GM23338 (cell line): ENCODE measurements at regions not wholly inside any gene's neighbourhood (a gene's known extent, or its start where the extent isn't known, plus 50 kb on each side); places are given as distances from the start of the nearest gene placed in this dataset.

Experiments
- ATAC-seq: fragments of 200-7000 bp; cut with Tn5 transposase; 3 replicates; pipeline ENCODE4 v1.9.1; 2020
- DNase-seq: peaks from one replicate; pipeline ENCODE4 v3.0.0-alpha.2; 2015; ENCODE audit warnings: low spot score
- H2AFZ ChIP-seq: fragments of 200-600 bp; sonication (generic); 2 replicates; pipeline ENCODE4 v1.8.0; 2016; ENCODE audit warnings: antibody characterized with exemption, mild to moderate bottlenecking, moderate library complexity
- H3F3A ChIP-seq: fragments of 200-600 bp; sonication (generic); replicated peaks from 2 replicates; pipeline ENCODE4 v1.8.0; 2017; ENCODE audit warnings: antibody characterized with exemption, mixed run types, low read depth
- H3K27ac ChIP-seq: fragments of 200-600 bp; sonication (generic); 2 replicates; pipeline ENCODE4 v1.6.1; 2016; ENCODE audit warnings: low read depth
- H3K27me3 ChIP-seq: fragments of 200-600 bp; sonication (generic); 2 replicates; pipeline ENCODE4 v1.8.0; 2016; ENCODE audit warnings: mild to moderate bottlenecking, mixed run types, moderate library complexity; ENCODE audit not compliant: insufficient read depth
- H3K36me3 ChIP-seq: fragments of 200-600 bp; sonication (generic); 2 replicates; pipeline ENCODE4 v1.8.0; 2016; ENCODE audit warnings: mild to moderate bottlenecking; ENCODE audit not compliant: insufficient read depth
- H3K4me1 ChIP-seq: fragments of 200-600 bp; sonication (generic); 2 replicates; pipeline ENCODE4 v1.8.0; 2016; ENCODE audit warnings: mild to moderate bottlenecking, moderate library complexity; ENCODE audit not compliant: insufficient read depth
- H3K4me2 ChIP-seq: fragments of 200-600 bp; sonication (generic); 2 replicates; pipeline ENCODE4 v1.7.1; 2017; ENCODE audit warnings: mixed run types
- H3K4me3 ChIP-seq: fragments of 200-600 bp; sonication (generic); 2 replicates; pipeline ENCODE4 v1.6.1; 2016; ENCODE audit warnings: mixed run types
- H3K79me2 ChIP-seq: fragments of 200-600 bp; sonication (generic); replicated peaks from 2 replicates; pipeline ENCODE4 v1.8.0; 2017; ENCODE audit warnings: mild to moderate bottlenecking; ENCODE audit not compliant: insufficient read depth
- H3K9me2 ChIP-seq: fragments of 200-600 bp; sonication (generic); 2 replicates; pipeline ENCODE4 v1.8.0; 2017; ENCODE audit not compliant: insufficient read depth
- H4K20me1 ChIP-seq: fragments of 200-600 bp; sonication (generic); replicated peaks from 2 replicates; pipeline ENCODE4 v1.8.0; 2017; ENCODE audit warnings: mild to moderate bottlenecking; ENCODE audit not compliant: insufficient read depth
- H3K27ac Mint-ChIP-seq: 2 replicates; pipeline ENCODE4 v1.8.0; 2020; ENCODE audit warnings: inconsistent platforms, mild to moderate bottlenecking, moderate library complexity, mixed read lengths
- H3K27me3 Mint-ChIP-seq: 3 replicates; pipeline ENCODE4 v1.8.0; 2022; ENCODE audit warnings: low read depth, mild to moderate bottlenecking, moderate library complexity, mixed read lengths, inconsistent platforms; ENCODE audit not compliant: insufficient read depth, poor library complexity
- H3K36me3 Mint-ChIP-seq: 3 replicates; pipeline ENCODE4 v1.8.0; 2021; ENCODE audit warnings: low read depth, mild to moderate bottlenecking, inconsistent platforms, moderate library complexity, mixed read lengths
- H3K4me1 Mint-ChIP-seq: 3 replicates; pipeline ENCODE4 v1.8.0; 2020; ENCODE audit warnings: mild to moderate bottlenecking, inconsistent platforms, mixed read lengths
- H3K4me3 Mint-ChIP-seq: 3 replicates; pipeline ENCODE4 v1.8.0; 2021; ENCODE audit warnings: moderate library complexity, mild to moderate bottlenecking, inconsistent platforms, mixed read lengths
- H3K9me3 Mint-ChIP-seq: 3 replicates; pipeline ENCODE4 v1.8.0; 2020; ENCODE audit warnings: moderate library complexity, mild to moderate bottlenecking, inconsistent platforms, mixed read lengths
- CREB1 ChIP-seq: fragments of 250-450 bp; sonication (Bioruptor Pico); IDR thresholded peaks from 2 replicates; pipeline ENCODE4 v1.5.0; 2020; ENCODE audit warnings: low read depth, mild to moderate bottlenecking, moderate library complexity
- EZH2 ChIP-seq: fragments of 200-600 bp; sonication (generic); IDR thresholded peaks from one replicate; pipeline ENCODE4 v1.8.0; 2017; ENCODE audit warnings: antibody characterized with exemption, mild to moderate bottlenecking, low read depth; ENCODE audit not compliant: unreplicated experiment
- JUNB ChIP-seq: IDR thresholded peaks from one replicate; pipeline ENCODE4 v1.6.1; 2016; ENCODE audit warnings: antibody characterized with exemption; ENCODE audit not compliant: unreplicated experiment
- NANOG ChIP-seq: IDR thresholded peaks from 2 replicates; pipeline ENCODE4 v1.6.1; 2016; ENCODE audit warnings: antibody characterized with exemption, borderline replicate concordance
- POLR2AphosphoS5 ChIP-seq: IDR thresholded peaks from 2 replicates; pipeline ENCODE4 v1.6.1; 2016; ENCODE audit warnings: antibody characterized with exemption, low read depth
- STAT1 ChIP-seq: IDR thresholded peaks from one replicate; pipeline ENCODE4 v1.6.1; 2016; ENCODE audit warnings: antibody characterized with exemption; ENCODE audit not compliant: unreplicated experiment
- ZNF114 ChIP-seq: fragments of 250-450 bp; sonication (Bioruptor Pico); IDR thresholded peaks from 2 replicates; pipeline ENCODE4 v1.5.0; 2020; ENCODE audit warnings: mild to moderate bottlenecking, moderate library complexity
- ZNF331 ChIP-seq: fragments of 250-450 bp; sonication (Bioruptor Pico); IDR thresholded peaks from 2 replicates; pipeline ENCODE4 v1.5.0; 2020; ENCODE audit warnings: low read depth, mild to moderate bottlenecking, moderate library complexity
- TF ChIP-seq, protein P1 (sequence below): IDR thresholded peaks from 2 replicates; pipeline ENCODE4 v1.6.1; 2016; ENCODE audit warnings: antibody characterized with exemption
- TF ChIP-seq, protein P2 (sequence below): fragments of 250-450 bp; sonication (Bioruptor Pico); IDR thresholded peaks from 2 replicates; pipeline ENCODE4 v1.5.0; 2020; ENCODE audit warnings: mild to moderate bottlenecking, moderate library complexity
- TF ChIP-seq, protein P3 (sequence below): IDR thresholded peaks from one replicate; pipeline ENCODE4 v1.6.1; 2018; ENCODE audit warnings: antibody characterized with exemption; ENCODE audit not compliant: unreplicated experiment
- TF ChIP-seq, protein P4 (sequence below), 2 experiments: fragments of 200-600 bp in 1 of 2; sonication (generic) in 1 of 2; conservative IDR thresholded peaks; 2 replicates each; pipeline versions ENCODE4 v1.5.1 to v1.6.1; 2016 to 2017; ENCODE audit warnings: antibody characterized with exemption in 2 of 2, low read depth in 2 of 2, mild to moderate bottlenecking in 2 of 2, moderate library complexity in 1 of 2

DNA sequence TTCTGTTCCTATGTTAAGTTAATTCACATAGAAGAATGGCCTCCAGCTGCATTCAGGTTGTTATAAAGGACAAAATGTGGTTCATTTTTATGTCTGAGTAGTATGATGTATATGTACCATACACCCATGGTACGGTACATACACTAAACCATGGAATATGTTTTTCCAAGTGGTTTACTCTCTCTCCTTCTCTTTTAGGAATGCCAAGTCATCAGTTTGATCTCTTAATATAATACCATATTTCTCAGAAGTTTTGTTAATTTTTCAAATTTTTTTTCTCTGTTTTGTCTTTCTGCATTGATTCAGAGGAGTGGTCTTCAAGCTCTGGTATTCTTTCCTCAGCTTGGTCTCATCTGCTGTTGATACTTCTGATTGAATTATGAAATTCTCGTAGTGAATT lies 230.9 kb downstream of the DSEL start:
- H3K27me3 Mint-ChIP-seq: no peaks in the 10 kb centered on the region
- no peaks in the 10 kb centered on the region for H3K79me2 ChIP-seq
- H2AFZ ChIP-seq: no peak overlapping the region
- ATAC-seq (no peak), DNase-seq (no peak)
- H3K27me3 ChIP-seq: no peaks in the 10 kb centered on the region
- H4K20me1 ChIP-seq: no peaks in the 10 kb centered on the region
- no peak overlapping the region for H3K4me2 ChIP-seq
- no peak overlapping the region for H3K27ac Mint-ChIP-seq
- no peaks in the 10 kb centered on the region for H3F3A ChIP-seq
- no peak overlapping the region for H3K27ac ChIP-seq
- H3K36me3 Mint-ChIP-seq: no peaks in the 10 kb centered on the region
- no peak for TF ChIP-seq JUNB
- TF ChIP-seq EZH2: no peak
- TF ChIP-seq, protein P1, sequence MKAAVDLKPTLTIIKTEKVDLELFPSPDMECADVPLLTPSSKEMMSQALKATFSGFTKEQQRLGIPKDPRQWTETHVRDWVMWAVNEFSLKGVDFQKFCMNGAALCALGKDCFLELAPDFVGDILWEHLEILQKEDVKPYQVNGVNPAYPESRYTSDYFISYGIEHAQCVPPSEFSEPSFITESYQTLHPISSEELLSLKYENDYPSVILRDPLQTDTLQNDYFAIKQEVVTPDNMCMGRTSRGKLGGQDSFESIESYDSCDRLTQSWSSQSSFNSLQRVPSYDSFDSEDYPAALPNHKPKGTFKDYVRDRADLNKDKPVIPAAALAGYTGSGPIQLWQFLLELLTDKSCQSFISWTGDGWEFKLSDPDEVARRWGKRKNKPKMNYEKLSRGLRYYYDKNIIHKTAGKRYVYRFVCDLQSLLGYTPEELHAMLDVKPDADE: no peak
- TF ChIP-seq, protein P2, sequence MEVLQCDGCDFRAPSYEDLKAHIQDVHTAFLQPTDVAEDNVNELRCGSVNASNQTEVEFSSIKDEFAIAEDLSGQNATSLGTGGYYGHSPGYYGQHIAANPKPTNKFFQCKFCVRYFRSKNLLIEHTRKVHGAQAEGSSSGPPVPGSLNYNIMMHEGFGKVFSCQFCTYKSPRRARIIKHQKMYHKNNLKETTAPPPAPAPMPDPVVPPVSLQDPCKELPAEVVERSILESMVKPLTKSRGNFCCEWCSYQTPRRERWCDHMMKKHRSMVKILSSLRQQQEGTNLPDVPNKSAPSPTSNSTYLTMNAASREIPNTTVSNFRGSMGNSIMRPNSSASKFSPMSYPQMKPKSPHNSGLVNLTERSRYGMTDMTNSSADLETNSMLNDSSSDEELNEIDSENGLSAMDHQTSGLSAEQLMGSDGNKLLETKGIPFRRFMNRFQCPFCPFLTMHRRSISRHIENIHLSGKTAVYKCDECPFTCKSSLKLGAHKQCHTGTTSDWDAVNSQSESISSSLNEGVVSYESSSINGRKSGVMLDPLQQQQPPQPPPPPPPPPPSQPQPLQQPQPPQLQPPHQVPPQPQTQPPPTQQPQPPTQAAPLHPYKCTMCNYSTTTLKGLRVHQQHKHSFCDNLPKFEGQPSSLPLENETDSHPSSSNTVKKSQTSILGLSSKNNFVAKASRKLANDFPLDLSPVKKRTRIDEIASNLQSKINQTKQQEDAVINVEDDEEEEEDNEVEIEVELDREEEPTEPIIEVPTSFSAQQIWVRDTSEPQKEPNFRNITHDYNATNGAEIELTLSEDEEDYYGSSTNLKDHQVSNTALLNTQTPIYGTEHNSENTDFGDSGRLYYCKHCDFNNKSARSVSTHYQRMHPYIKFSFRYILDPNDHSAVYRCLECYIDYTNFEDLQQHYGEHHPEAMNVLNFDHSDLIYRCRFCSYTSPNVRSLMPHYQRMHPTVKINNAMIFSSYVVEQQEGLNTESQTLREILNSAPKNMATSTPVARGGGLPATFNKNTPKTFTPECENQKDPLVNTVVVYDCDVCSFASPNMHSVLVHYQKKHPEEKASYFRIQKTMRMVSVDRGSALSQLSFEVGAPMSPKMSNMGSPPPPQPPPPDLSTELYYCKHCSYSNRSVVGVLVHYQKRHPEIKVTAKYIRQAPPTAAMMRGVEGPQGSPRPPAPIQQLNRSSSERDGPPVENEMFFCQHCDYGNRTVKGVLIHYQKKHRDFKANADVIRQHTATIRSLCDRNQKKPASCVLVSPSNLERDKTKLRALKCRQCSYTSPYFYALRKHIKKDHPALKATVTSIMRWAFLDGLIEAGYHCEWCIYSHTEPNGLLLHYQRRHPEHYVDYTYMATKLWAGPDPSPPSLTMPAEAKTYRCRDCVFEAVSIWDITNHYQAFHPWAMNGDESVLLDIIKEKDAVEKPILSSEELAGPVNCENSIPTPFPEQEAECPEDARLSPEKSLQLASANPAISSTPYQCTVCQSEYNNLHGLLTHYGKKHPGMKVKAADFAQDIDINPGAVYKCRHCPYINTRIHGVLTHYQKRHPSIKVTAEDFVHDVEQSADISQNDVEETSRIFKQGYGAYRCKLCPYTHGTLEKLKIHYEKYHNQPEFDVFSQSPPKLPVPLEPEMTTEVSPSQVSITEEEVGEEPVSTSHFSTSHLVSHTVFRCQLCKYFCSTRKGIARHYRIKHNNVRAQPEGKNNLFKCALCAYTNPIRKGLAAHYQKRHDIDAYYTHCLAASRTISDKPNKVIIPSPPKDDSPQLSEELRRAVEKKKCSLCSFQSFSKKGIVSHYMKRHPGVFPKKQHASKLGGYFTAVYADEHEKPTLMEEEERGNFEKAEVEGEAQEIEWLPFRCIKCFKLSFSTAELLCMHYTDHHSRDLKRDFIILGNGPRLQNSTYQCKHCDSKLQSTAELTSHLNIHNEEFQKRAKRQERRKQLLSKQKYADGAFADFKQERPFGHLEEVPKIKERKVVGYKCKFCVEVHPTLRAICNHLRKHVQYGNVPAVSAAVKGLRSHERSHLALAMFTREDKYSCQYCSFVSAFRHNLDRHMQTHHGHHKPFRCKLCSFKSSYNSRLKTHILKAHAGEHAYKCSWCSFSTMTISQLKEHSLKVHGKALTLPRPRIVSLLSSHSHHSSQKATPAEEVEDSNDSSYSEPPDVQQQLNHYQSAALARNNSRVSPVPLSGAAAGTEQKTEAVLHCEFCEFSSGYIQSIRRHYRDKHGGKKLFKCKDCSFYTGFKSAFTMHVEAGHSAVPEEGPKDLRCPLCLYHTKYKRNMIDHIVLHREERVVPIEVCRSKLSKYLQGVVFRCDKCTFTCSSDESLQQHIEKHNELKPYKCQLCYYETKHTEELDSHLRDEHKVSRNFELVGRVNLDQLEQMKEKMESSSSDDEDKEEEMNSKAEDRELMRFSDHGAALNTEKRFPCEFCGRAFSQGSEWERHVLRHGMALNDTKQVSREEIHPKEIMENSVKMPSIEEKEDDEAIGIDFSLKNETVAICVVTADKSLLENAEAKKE (CRISPR knock-in tag): no peak
- no peak for TF ChIP-seq ZNF331
- TF ChIP-seq ZNF114 (CRISPR knock-in tag): no peak
- TF ChIP-seq, protein P3, sequence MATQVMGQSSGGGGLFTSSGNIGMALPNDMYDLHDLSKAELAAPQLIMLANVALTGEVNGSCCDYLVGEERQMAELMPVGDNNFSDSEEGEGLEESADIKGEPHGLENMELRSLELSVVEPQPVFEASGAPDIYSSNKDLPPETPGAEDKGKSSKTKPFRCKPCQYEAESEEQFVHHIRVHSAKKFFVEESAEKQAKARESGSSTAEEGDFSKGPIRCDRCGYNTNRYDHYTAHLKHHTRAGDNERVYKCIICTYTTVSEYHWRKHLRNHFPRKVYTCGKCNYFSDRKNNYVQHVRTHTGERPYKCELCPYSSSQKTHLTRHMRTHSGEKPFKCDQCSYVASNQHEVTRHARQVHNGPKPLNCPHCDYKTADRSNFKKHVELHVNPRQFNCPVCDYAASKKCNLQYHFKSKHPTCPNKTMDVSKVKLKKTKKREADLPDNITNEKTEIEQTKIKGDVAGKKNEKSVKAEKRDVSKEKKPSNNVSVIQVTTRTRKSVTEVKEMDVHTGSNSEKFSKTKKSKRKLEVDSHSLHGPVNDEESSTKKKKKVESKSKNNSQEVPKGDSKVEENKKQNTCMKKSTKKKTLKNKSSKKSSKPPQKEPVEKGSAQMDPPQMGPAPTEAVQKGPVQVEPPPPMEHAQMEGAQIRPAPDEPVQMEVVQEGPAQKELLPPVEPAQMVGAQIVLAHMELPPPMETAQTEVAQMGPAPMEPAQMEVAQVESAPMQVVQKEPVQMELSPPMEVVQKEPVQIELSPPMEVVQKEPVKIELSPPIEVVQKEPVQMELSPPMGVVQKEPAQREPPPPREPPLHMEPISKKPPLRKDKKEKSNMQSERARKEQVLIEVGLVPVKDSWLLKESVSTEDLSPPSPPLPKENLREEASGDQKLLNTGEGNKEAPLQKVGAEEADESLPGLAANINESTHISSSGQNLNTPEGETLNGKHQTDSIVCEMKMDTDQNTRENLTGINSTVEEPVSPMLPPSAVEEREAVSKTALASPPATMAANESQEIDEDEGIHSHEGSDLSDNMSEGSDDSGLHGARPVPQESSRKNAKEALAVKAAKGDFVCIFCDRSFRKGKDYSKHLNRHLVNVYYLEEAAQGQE: no peak
- TF ChIP-seq, protein P4, sequence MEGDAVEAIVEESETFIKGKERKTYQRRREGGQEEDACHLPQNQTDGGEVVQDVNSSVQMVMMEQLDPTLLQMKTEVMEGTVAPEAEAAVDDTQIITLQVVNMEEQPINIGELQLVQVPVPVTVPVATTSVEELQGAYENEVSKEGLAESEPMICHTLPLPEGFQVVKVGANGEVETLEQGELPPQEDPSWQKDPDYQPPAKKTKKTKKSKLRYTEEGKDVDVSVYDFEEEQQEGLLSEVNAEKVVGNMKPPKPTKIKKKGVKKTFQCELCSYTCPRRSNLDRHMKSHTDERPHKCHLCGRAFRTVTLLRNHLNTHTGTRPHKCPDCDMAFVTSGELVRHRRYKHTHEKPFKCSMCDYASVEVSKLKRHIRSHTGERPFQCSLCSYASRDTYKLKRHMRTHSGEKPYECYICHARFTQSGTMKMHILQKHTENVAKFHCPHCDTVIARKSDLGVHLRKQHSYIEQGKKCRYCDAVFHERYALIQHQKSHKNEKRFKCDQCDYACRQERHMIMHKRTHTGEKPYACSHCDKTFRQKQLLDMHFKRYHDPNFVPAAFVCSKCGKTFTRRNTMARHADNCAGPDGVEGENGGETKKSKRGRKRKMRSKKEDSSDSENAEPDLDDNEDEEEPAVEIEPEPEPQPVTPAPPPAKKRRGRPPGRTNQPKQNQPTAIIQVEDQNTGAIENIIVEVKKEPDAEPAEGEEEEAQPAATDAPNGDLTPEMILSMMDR (conservative IDR thresholded peaks at IDR 0.05; ENCODE audit: low read depth in 2 of 2): no peak
- no peak for TF ChIP-seq STAT1
- no peak for TF ChIP-seq CREB1 (CRISPR knock-in tag)
- TF ChIP-seq POLR2AphosphoS5: no peak
- no peak for TF ChIP-seq NANOG
- no peaks in the 10 kb centered on the region for H3K9me3 Mint-ChIP-seq
- H3K4me1 Mint-ChIP-seq: peaks cover 9% of the 10 kb centered on the region; the same call in 2 of the 3 replicates
- no peaks in the 10 kb centered on the region for H3K36me3 ChIP-seq
- H3K4me1 ChIP-seq: peaks cover 5% of the 10 kb centered on the region; the same call in 1 of the 2 replicates
- no peak overlapping the region for H3K4me3 ChIP-seq
- no peak overlapping the region for H3K4me3 Mint-ChIP-seq
- H3K9me2 ChIP-seq: no peaks in the 10 kb centered on the region
